ENCODE measurements at regions not wholly inside any gene's neighbourhood (a gene's known extent, or its start where the extent isn't known, plus 50 kb on each side); places are given as distances from the start of the nearest gene placed in this dataset.

DNA sequence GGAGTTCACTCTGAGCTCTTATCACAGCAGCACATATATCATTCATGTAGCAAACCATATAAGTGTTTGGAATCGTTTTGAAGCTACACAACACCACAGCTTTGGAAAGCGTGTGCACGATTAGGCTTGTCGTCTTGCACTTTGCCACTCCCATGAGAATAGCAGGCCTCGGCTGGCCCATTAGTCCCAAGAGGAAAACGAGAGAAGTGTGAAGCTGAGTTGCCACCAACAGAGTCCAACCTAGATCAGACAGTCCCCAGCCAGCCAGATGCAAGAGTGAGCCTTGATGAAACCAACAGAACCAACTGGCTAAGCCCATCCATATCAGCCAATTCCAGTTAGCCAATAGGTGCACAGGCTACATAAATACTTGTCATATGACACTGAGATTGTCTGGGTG lies 238.4 kb downstream of the C1orf94 start:
- no peak for DNase-seq

DNA sequence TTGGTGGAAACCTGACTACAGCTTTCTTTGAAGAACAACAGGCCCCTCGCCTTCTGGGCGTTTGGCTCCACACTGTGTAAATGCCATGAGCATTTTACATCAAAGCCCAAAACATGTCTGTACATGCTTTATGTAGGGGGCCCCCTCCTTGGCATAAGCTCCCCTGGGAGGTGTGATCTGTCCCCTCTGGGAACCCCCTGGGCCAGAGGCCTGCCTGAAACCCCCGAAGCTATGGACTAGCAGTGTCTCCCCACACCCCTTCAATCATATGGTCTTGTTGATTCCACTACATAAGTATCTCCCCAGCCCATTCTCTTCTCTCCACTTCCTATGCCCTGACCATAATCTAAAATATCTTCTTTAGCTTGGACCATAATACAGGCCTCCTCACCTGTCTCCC lies 241.5 kb downstream of the C1orf94 start:
- DNase-seq: no peak

DNA sequence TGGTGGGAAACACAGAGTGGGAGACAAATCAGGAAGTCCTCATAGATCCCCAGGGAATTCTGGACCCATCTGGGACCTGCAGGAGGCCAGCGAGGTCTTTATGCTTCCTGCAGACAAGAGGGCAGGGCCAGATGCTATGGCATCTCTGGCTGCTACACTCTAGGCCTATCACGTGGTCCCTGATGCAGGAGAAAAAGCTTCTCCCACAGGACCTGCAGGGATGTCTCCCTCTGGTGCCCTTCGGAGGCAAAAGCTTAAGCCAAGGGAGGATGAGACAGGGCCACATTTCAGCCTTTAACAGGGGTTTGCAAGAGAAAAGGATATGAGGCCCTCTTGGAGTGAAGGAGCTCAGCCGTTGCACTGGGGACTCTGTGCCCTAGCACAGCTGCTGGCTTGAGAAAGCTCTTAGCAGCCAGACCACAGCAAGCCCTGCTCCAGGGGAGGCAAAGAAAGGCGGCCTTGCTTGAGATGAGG lies 243.0 kb downstream of the C1orf94 start:
- DNase-seq: no peak

DNA sequence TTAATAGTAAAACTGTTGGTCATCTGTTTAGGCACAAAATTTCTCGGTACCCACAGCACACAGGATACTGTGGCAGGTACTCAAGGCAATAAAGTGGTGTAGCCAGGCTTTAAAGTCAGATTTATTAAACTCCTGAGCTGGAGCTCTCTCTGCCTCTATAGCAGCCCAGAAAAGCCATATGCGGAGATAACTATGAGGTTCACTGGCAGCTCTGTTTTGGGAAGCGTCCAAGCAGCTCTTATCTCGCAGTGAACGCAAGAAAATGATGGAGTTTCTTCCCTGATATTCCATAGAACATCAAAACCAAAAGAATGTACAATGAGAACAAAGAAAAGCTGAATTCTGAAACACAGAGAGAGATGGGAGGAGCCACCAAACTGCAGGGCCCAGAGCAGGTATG lies 248.3 kb downstream of the C1orf94 start:
- no peak for DNase-seq

DNA sequence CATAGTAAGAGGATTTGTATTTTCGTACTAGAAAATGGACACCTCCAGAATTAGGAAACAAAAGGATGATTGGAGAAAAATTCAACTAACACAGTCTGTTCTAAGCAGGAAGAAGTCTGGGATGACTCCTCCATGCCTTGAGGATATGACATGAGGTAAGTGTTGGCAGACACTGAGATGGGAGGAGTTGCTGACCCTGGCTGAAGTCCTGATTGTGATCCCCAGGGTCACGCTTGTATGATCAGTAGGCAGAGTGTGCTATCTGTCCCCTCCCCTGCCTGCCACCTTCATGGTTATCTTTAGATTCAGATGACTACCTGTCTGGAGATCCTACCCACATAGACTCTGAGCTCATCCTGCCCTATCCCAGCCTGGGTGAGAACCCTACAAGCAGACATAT lies 249.1 kb downstream of the C1orf94 start:
- no peak for DNase-seq

DNA sequence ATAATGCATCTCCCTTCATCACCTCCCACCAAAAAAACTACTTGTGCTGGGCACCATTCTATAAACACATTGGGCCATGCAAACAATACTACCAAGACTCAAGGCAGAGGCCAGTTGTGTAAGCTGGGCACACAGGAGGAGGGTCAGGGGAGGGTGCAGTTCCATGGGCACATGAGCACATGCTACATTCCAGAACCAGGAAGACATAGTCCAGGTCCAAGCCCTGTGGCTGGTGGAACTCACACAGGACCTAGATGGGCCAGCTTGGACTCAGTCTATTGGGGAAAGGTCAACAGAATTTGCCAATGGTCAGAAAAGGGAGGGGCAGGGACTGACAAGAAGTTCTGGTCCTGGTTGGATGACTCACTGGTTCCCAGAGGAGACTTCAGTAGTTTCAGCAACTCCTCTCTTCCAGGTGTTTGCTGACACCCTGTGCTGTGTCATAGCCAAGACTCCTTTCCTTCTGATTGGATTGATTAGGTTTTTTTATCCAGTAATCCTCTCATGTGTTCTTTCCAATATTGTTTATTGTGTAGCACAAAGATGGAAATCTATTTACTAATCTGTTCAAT lies 249.7 kb downstream of the C1orf94 start:
- no peak for DNase-seq

DNA sequence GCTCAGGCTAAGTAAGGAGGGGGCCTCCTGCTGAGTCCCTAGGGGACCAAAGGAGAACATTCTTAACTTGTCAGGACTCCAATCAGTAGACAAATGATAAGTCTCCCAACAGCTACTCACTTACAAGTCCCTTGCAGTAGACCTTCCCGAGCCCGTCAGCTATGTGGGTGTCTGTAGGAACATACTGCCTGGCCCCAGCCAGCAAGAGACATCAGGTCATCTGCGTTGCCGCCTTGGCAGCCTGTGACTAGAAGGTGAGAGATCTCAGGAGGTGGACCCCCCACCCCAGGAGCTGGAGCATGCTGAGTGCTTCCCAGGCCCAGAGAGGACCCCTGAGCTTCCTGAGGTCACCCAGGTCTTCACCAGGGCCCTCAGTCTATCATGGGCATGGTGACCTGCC lies 250.5 kb downstream of the C1orf94 start:
- no peak for DNase-seq

DNA sequence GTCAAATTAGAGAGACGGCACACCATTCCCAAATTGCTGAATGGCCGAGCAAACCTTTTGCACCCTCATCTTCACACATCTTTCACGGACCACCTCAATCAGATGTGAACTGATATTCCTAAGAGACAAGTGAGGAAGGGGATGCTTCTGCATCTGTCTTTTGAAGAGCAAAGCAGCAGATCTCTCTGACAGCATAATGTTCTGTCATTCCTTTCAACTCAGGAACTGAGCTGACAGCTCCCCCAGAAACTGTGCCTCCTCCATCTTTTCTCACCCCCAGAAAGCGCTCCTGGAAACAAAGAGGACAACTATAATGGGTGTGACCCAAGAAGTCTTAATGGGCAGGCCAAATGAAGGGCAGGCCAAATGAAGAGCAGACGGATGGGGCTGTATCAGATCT lies 256.4 kb downstream of the C1orf94 start:
- DNase-seq: no peak

DNA sequence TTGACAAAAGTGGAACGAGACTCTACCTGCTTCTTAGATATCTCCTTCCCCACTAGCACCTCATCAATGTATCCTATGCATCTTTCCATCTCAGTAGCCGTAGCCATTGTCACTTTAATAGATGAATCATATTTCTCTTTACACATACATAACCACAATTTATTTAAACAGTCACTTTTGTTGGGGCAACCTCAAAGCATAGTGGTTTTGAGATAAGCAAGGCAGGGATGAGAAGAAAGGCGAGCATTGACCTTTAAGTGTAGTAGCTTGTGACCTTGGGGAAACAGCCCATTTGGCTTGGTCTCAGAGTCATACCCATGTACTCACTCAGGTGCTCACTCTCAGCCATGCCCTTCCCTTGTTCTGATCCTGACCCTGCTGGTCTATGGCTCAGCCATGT lies 260.1 kb downstream of the C1orf94 start:
- DNase-seq: no peak

DNA sequence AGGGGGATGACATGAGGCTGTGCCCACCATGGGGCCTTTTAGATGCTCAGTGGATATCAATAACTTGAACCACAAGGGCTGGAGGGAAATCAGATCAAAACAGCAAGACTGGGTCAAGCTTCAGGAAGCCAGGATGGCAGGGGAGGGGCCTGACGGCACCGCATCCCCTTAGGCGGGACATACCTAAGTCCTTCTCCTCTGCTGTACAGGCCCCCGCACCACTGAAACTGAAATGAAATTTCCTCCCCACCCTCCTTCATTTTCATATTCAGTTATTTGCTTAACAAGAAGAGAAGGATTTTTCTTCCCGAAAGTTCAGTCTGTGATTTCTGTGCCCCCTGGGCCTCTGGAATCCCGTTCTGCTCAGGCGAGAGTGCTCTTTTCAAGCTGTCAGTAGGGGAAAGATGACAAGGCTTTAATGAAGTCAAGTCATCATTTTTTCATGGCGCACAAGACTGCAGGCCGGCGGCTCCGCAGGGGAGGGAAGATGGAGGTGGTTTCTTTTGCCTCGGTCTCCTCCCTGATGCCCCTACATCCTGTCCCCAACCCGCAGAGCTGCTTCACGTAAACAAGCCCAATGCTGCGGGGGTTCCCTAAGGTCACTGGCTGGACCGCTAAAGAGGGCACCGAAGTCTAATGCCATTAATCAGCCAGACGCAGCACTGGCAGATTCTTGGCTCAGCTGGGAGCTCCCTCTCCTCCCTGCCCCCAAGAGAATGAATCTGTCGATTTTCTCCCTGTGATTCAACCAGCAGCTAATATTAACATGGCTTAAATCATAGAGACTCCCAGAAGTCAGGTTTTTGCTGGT lies 264.8 kb downstream of the C1orf94 start:
- DNase-seq: no peak

DNA sequence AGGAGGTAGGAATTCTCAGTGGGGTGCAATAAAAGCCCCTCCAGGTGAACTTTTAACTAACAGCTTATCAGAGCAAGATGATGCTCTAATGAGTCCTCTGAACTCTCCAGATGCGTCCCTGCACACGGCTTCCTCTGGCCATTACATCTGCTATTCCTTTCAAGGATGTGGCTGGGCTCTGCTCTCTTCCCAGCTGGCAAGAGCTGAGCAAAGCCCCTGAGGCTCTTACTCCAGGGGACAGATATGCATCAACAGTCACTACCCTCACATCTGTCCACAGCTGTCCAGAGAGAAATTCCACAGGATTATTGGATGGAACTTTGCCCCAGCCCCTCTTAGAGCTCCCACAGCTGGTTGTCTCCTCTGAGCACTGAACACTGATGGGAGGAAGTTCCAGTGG lies 267.8 kb downstream of the C1orf94 start:
- DNase-seq: no peak

DNA sequence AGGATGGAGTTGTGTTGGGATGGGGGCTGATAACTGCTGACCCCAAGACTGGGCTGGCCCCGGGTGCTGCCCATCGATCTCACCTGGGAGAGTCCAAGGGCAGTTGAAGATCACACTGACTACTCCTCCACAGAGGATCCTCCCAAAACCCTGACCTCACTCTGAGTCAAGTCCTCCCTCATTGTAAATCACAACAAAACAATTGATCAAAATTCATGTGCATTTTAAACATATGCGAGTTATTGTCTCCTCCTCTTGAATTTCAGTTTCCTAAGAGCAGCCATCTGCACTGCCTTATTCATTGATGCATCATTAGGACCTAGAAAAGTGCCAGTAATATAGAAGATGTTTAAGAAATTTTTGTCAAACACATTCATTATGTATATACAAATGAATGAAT lies 273.6 kb downstream of the C1orf94 start:
- DNase-seq: no peak

DNA sequence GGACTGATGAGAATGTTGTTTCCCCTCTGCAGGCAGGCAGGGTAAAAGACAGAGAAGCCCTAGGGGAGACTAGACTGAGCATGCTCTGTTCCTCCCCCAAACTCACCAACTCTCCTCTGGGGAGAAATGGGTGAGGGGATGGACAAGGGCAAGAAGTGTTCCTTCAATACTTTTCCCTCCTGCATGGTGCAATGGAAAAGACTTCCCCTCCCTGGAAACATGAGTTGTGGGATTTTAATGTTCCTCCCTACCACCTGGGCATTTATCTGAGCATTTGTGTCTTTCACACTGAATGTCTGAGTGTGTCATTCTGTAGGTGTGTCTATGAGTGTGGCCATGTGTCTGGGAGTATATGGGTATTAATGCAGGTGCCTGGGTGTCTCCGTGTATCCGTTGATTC lies 275.7 kb downstream of the C1orf94 start:
- DNase-seq: no peak

DNA sequence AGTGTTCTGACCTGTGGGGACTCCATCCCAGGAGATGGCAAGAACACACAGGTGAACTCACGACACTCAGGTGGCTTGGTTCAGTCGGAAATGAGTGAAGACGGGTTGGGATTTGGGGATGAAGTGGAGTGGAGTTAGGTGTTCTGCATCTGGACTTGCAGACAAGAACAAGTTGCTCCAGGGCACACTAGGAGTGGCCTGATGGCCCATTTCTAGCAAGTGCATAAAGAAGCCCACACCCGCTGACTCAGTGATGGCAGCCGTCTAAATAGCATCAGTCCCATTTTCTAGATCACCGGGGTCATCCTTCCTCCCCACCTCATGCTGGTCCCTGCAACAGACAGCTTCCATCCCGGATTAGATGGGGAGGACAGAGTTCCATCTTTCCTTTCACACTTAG lies 278.4 kb downstream of the C1orf94 start:
- no peak for DNase-seq

DNA sequence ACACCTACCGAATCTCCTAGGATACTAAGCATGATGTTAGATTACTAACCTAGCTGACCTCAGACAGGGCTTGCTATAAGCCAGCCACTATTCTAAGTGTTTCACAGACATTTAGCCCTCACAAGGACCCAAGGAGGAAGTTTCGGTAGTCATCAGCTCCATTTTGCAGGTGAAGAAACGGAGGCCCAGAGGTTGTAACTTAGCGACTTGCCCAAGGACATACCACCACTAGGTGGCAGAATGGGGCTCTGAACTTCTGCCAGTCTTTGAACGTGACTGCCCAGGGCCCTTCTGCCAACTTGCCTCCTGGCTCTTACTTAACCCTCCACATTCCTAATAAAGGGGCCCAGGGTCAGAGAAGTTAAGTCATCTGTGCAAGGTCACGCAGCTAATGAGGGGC lies 283.5 kb downstream of the C1orf94 start:
- DNase-seq: peak; percentile 4

DNA sequence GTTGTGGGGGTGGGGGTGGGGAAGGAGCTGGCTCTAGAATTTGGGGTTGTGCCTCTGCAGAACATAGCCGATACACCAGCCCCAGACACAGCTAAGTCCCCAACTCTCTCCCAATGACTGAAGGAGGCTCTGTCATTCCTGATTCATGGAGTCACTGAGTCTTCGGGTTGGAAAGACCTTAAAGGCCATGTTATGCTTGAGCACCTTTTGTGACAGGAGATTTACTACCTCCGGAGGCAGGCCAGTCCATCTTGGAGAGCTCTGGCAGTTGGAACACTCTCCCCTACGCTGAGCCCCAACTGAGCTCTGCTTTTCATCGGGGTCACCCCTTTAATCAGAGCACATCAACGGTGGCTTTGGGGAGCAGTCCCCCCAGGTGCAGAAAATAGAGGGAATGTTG lies 284.4 kb upstream of the GJB5 start:
- DNase-seq: no peak

DNA sequence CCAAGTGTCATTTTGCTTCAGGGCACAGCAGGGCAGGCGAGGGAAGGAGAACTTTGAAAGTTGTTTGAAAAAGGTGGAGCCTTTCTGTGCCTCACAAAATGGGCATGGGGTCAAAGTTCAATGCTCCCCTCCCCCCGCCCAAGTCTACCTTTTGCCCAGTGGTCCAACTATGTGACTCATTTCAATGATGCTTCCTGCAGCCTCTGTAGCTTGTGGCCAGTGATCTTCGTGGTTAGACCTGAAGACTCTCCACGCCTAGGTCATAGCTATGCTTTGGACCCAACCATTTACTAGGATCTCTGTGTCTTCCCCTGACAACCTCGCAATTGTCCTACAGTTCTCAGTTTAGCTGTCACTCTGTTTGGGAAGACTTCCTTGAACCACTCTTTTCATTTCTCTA lies 280.3 kb upstream of the GJB5 start:
- no peak for DNase-seq

DNA sequence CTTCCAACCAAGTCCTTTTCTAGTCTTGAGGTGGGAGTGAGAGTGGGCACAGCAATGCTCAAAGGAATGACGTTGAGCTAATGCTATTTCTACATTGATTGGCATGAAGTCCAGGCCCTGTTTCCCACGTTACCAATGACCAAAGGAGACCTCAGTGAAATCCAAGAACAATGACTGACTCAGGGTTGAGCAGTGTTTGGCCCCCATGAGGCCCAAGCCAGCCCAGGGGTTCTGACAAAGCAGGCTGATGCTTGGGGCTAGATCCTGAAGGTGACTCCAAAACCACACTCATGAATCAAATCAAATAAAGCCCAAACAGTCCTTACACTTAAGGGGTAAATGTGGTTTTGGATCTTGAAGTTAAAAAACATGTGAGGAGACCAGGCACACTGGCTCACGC lies 278.5 kb upstream of the GJB5 start:
- no peak for DNase-seq

DNA sequence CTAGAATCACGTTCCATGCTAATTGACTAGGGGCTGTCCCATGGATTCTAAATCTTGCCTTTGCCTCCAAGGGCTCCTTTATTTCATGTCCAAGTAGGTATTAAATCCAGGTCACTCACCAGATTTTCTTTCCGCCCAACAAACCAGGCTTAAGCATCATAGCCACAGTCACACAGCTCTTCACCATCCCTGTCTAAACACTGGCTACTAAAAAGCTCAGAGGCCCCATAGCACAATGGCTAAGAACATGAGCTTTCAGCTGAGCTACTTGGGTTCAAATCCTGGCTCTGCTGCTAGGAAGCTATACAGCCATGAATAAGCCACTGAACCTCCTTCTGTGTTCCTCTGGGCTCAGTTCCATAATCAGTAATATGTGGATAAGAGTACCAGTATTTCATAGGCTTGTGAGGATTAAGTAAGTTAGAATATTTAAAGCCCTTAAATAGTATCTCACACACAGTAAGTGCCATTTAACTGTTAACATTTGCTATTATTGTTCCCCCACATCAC lies 277.2 kb upstream of the GJB5 start:
- no peak for DNase-seq

DNA sequence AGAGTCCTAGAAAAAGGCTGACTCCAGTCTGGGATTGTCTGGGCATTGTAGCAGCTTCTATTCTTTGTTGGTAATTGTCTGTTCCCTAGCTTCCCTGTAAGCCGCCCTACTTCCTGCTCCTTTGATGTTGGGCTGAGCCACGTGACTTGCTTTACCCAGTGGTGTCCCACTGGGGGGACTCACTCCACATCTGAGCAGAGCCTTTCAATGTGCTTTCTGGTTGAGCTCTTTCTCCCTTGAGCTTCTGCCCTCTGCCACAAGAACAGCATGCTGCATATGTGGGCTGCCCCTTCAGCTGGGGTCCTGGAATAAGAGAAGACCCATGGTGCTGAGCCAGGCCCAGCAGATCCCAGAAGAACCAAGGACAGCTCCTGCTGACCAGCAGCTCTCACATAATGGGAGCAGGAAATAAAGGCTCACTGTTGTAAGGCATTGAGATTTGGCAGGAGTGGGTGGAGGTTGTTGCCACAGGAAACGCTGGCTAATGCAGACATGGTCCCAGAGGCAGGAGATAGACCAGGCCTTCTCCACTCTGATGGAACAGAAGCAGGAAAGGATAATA lies 276.3 kb upstream of the GJB5 start:
- no peak for DNase-seq

DNA sequence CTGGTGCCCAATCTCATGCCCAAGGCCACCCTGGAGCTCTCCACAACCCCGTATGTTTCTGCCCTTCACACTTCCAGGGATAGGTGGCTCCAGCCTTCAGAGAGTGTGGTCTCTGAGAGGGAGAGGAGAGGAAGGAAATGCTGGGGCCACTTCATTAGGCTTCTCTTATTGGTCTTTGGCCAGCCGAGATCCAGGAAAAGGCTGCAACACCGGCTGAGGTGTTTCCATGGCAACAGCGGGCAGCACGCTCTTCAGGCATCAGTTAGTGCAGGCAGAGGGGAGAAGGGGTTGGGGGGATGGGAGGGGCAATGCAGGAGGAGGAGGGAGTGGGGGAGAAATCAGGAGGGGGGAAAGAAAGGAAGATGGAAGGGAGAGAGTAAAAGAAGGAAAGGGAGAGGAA lies 275.1 kb upstream of the GJB5 start:
- no peak for DNase-seq

DNA sequence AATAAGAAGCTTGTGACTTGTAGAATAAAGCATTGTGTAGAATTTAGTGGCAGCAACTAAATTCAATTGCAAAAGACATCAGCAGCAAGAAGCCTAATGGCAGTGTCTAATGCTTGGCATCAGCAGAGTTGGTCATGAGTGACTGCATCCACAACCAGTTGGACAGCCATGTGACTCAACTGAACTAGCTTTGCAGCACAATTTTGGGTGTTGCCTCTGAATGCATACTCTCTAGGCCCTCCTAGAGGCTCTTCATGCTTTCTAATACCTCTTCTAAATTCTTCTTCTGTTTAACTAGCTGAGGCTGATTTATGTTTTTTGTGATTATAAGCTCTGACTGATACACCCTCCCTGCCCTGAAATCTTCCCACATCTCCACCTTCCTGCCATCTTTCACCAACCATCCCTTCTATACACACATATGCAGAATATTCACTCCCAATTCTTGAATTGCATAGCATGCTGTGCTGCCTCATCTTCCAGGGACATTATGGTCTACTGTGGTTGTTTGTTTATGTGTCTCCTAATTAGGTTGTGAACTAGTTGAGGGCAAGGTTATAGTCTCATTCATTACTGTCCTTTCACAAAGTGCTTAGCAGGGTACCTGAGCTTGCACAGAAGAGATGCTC lies 266.7 kb upstream of the GJB5 start:
- no peak for DNase-seq

DNA sequence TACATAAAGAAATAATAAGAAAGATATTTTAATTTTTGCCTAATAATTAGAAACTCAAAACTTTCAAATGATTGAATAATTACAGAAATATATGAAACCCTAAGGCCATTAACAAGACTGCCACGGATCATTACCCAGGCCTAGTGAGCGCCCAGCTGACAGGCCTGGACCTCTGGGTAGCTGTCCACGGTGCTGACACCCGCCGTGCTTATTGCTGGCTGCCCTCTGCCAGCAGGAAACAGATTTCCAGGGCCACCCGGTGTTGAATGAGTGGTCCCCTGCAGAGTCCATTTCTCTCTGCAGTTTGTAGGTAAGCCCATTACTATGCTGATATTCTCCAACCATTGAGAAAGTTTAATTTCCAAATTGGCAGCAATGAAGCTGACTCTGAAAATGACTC lies 254.4 kb upstream of the GJB5 start:
- no peak for DNase-seq

DNA sequence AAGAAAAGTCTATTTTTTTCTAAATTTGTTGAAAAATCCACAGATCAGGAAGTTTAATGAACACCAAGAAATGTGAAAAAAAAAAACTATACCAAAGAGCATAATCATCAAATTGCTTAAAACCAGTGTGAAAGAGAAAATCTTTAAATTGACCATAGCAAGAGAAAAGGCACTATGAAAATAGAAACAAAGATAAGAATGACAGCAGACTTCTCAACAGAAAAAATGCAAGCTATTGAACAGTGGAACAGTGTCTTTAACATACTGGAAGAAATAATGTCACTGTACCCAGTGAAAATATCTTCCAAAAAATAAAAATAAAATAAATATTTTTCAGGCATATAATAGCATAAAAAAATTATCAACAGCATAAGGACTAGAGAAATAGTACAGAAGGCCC lies 243.0 kb upstream of the GJB5 start:
- no peak for DNase-seq

Measured in EL (cell line).